Prostate gland (tissue), 2 donors: ENCODE measurements at regions not wholly inside any gene's neighbourhood (a gene's known extent, or its start where the extent isn't known, plus 50 kb on each side); places are given as distances from the start of the nearest gene placed in this dataset.

Experiments used
- POLR2AphosphoS5 ChIP-seq: sonication (generic); formaldehyde crosslinking; IDR thresholded peaks from one replicate; pipeline ENCODE4 v1.6.1; 2017; ENCODE audit warnings: antibody characterized with exemption
- TF ChIP-seq, protein P1 (sequence below), 4 experiments: fragments of 200-600 bp in 2 of 4; fragments of 450-650 bp in 2 of 4; sonication (generic) in 2 of 4; IDR thresholded peaks; 1 replicate in 3 of 4; 2 replicates in 1 of 4; pipeline ENCODE4 v1.5.1; 2016 to 2019; ENCODE audit warnings: antibody characterized with exemption in 4 of 4, mild to moderate bottlenecking in 2 of 4, moderate library complexity in 2 of 4

- no peak for TF ChIP-seq POLR2AphosphoS5
- TF ChIP-seq, protein P1, sequence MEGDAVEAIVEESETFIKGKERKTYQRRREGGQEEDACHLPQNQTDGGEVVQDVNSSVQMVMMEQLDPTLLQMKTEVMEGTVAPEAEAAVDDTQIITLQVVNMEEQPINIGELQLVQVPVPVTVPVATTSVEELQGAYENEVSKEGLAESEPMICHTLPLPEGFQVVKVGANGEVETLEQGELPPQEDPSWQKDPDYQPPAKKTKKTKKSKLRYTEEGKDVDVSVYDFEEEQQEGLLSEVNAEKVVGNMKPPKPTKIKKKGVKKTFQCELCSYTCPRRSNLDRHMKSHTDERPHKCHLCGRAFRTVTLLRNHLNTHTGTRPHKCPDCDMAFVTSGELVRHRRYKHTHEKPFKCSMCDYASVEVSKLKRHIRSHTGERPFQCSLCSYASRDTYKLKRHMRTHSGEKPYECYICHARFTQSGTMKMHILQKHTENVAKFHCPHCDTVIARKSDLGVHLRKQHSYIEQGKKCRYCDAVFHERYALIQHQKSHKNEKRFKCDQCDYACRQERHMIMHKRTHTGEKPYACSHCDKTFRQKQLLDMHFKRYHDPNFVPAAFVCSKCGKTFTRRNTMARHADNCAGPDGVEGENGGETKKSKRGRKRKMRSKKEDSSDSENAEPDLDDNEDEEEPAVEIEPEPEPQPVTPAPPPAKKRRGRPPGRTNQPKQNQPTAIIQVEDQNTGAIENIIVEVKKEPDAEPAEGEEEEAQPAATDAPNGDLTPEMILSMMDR (IDR thresholded peaks at IDR 0.05), result no peak
Observed at GRCh38 chr13:34640179-34640992, 301.7 kb upstream of the NBEA start.
